CD4-positive, alpha-beta T cell (primary cell): ENCODE measurements at regions not wholly inside any gene's neighbourhood (a gene's known extent, or its start where the extent isn't known, plus 50 kb on each side); places are given as distances from the start of the nearest gene placed in this dataset.

Experiments
- ATAC-seq: fragments of 200-7000 bp; cut with Tn5 transposase; one replicate; pipeline ENCODE4 v1.10.0; 2022; ENCODE audit warnings: mild to moderate bottlenecking; ENCODE audit not compliant: poor library complexity
- CTCF ChIA-PET: fragments of 350-600 bp; sonication (Branson Sonifier 250); formaldehyde crosslinking; loops from one replicate; lab custom pipeline; 2021; ENCODE audit warnings: antibody characterized with exemption, inconsistent platforms; lab: Charles Lee
- POLR2A ChIA-PET: fragments of 350-600 bp; sonication (Branson Sonifier 250); formaldehyde crosslinking; loops from one replicate; lab custom pipeline; 2021; ENCODE audit warnings: antibody characterized with exemption, inconsistent platforms; lab: Charles Lee
- DNase-seq, 14 experiments: peaks; one replicate each; pipeline ENCODE4 v3.0.0-alpha.2; 2013 to 2020; ENCODE audit warnings: mixed read lengths in 2 of 14
- H3K27ac ChIP-seq, 2 donors: one replicate each; pipeline versions ENCODE4 v1.5.1 to v1.7.0; 2013; ENCODE audit warnings: low read length in 2 of 2, low read depth in 1 of 2, mild to moderate bottlenecking in 1 of 2
- H3K27me3 ChIP-seq, 2 experiments: 1 replicate in 1 of 2; 2 replicates in 1 of 2; pipeline versions ENCODE4 v1.6.1 to v1.7.0; 2013; ENCODE audit warnings: low read length in 2 of 2, control low read depth in 1 of 2, mild to moderate bottlenecking in 1 of 2, moderate library complexity in 1 of 2; ENCODE audit not compliant: insufficient read depth in 2 of 2, control insufficient read depth in 1 of 2
- H3K36me3 ChIP-seq: one replicate; pipeline ENCODE4 v1.6.1; 2013; ENCODE audit warnings: low read length, control low read depth; ENCODE audit not compliant: insufficient read depth
- H3K4me1 ChIP-seq: one replicate; pipeline ENCODE4 v1.6.1; 2013; ENCODE audit warnings: low read length, control low read depth; ENCODE audit not compliant: insufficient read depth
- H3K4me3 ChIP-seq: one replicate; pipeline ENCODE4 v1.5.1; 2013; ENCODE audit warnings: mild to moderate bottlenecking, low read length, moderate library complexity
- H3K9me3 ChIP-seq, 2 experiments: 1 replicate in 1 of 2; 2 replicates in 1 of 2; pipeline versions ENCODE4 v1.6.1 to v1.7.0; 2013; ENCODE audit warnings: low read length in 2 of 2, mild to moderate bottlenecking in 2 of 2, control low read depth in 1 of 2, moderate library complexity in 1 of 2; ENCODE audit not compliant: control insufficient read depth in 1 of 2, insufficient read depth in 1 of 2
- H3K27ac Mint-ChIP-seq: one replicate; pipeline ENCODE4 v1.8.0; 2020; ENCODE audit warnings: mixed read lengths
- H3K27me3 Mint-ChIP-seq: one replicate; pipeline ENCODE4 v1.8.0; 2021; ENCODE audit warnings: mixed read lengths
- H3K36me3 Mint-ChIP-seq: one replicate; pipeline ENCODE4 v1.8.0; 2021; ENCODE audit warnings: low read depth, mixed read lengths
- H3K4me1 Mint-ChIP-seq: one replicate; pipeline ENCODE4 v1.8.0; 2021; ENCODE audit warnings: low read depth, mixed read lengths
- H3K4me3 Mint-ChIP-seq: one replicate; pipeline ENCODE4 v1.8.0; 2020; ENCODE audit warnings: mild to moderate bottlenecking, mixed read lengths
- H3K9me3 Mint-ChIP-seq: one replicate; pipeline ENCODE4 v1.8.0; 2020; ENCODE audit warnings: mixed read lengths
- intact Hi-C, 2 experiments: fragments of 100-400 bp; cut with DNase I in 1 of 2; cut with micrococcal nuclease in 1 of 2; formaldehyde crosslinking; loops; one replicate each; pipeline versions ENCODE4 v1.15.1 to v1.9.0; 2023 to 2025; cut with DNase I, micrococcal nuclease
- TF ChIP-seq, protein P1 (sequence below): fragments of 200-600 bp; IDR thresholded peaks from one replicate; pipeline ENCODE4 v1.8.0; 2022; ENCODE audit warnings: antibody characterized with exemption, mild to moderate bottlenecking

DNA sequence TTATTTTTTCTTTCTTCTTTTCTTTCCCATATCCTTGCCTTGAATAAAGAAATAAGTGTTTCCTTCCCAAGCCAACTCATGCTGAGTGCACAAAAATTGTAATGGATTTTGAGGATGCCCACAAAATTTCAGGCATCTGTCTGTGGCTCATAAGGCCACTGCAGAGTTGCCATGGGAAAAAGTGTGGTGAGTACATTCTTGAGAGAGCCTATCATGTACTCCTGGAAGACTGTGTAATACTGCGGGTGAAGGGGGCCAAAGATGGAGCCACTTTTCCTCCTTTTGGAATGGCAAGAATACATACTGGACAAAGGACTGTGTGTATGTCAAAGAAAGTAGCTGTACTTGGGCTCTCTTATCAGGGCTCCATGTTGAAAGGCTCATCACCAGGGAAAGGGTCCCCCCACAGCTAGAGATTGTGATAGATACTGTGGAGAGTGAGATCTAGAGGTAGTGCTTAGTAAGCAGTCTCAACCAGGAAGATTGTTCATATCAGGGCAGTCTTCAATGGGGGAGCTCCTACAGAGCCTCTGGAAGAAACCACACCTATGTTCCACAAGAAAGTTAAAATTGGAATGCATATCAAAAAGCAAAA is 341.6 kb upstream of the KCND2 start:
- H3K27ac Mint-ChIP-seq: no peak overlapping the region
- Histone ChIP-seq H3K9me3 (peaks cover 0 to 3% of the 10 kb centered on the region in 2 experiments), H3K27me3 (no peaks in the 10 kb centered on the region), H3K27ac (no peak overlapping the region), H3K36me3 (no peaks in the 10 kb centered on the region), H3K4me1 (no peaks in the 10 kb centered on the region), H3K4me3 (no peak overlapping the region)
- no peak for DNase-seq
- no peaks in the 10 kb centered on the region for H3K36me3 Mint-ChIP-seq
- no peak for ATAC-seq
- H3K4me1 Mint-ChIP-seq: no peaks in the 10 kb centered on the region
- CTCF ChIA-PET: no interaction called here
- intact Hi-C loops: no loop called here
- TF ChIP-seq, protein P1, sequence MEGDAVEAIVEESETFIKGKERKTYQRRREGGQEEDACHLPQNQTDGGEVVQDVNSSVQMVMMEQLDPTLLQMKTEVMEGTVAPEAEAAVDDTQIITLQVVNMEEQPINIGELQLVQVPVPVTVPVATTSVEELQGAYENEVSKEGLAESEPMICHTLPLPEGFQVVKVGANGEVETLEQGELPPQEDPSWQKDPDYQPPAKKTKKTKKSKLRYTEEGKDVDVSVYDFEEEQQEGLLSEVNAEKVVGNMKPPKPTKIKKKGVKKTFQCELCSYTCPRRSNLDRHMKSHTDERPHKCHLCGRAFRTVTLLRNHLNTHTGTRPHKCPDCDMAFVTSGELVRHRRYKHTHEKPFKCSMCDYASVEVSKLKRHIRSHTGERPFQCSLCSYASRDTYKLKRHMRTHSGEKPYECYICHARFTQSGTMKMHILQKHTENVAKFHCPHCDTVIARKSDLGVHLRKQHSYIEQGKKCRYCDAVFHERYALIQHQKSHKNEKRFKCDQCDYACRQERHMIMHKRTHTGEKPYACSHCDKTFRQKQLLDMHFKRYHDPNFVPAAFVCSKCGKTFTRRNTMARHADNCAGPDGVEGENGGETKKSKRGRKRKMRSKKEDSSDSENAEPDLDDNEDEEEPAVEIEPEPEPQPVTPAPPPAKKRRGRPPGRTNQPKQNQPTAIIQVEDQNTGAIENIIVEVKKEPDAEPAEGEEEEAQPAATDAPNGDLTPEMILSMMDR: no peak
- H3K4me3 Mint-ChIP-seq: no peak overlapping the region
- peaks cover 2% of the 10 kb centered on the region for H3K9me3 Mint-ChIP-seq
- no peaks in the 10 kb centered on the region for H3K27me3 Mint-ChIP-seq
- POLR2A ChIA-PET: no interaction called here

DNA sequence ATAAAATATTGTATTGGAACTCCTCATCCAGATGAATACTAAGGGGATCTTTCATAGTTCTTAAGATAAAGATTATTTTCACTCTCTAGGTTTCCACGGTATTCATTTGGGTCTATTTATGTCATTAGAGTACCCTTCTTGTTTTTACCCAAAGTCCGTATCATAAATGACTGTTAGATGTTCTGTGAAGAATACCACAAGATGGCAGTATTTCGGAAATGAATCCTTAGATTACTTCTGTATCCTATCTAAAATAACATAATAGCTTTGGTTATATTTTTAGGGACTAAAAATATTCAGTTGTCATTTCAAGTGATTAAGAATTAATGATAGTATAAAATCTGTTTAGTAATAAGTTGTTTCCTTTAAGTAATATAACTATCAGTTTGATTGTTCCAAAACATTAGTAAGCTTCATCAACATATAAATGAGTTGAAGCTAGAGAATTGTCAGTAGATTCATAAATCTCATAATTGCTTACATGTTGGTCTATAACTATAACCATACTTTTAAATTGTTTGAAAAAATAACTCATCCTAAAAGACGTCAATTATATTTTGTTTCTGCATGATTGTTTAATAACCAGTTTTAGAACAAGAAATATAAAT is 337.5 kb upstream of the KCND2 start:
- TF ChIP-seq, protein P1: no peak
- Mint-ChIP-seq H3K36me3 (no peaks in the 10 kb centered on the region), H3K4me1 (no peaks in the 10 kb centered on the region), H3K27ac (no peak overlapping the region), H3K9me3 (no peaks in the 10 kb centered on the region), H3K27me3 (no peaks in the 10 kb centered on the region), H3K4me3 (no peak overlapping the region)
- no peaks in the 10 kb centered on the region for H3K27me3 ChIP-seq
- H3K9me3 ChIP-seq: no peaks in the 10 kb centered on the region
- no peak for DNase-seq
- intact Hi-C loops: no loop called here
- H3K27ac ChIP-seq: no peak overlapping the region
- ChIA-PET POLR2A (no interaction called here), CTCF (no interaction called here)
- no peaks in the 10 kb centered on the region for H3K4me1 ChIP-seq
- H3K36me3 ChIP-seq: no peaks in the 10 kb centered on the region
- no peak for ATAC-seq
- no peak overlapping the region for H3K4me3 ChIP-seq

DNA sequence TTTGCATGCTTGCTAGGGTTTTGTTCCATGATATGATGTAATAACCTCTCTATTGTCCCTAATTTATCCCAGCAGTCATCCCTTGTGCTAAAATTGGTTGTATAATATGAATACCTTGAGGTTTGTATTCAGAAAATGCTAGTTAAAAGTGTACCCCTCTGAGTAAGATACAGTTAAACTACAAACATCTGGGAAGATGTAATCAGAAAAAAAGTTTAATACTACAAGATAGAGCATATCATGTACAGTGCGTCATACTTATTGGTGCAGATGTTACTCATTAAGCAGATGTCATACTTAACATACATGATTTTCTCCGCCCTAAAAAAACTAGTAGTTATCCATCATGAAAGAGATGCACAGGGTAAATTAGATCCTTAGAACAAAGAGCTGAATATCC is 336.1 kb upstream of the KCND2 start:
- H3K27ac ChIP-seq: no peak overlapping the region
- H3K27me3 ChIP-seq: no peaks in the 10 kb centered on the region
- H3K36me3 Mint-ChIP-seq: no peaks in the 10 kb centered on the region
- no peaks in the 10 kb centered on the region for H3K36me3 ChIP-seq
- H3K9me3 ChIP-seq: no peaks in the 10 kb centered on the region
- TF ChIP-seq, protein P1: no peak
- H3K4me1 ChIP-seq: no peaks in the 10 kb centered on the region
- no peaks in the 10 kb centered on the region for H3K27me3 Mint-ChIP-seq
- H3K4me1 Mint-ChIP-seq: no peaks in the 10 kb centered on the region
- CTCF ChIA-PET: no interaction called here
- H3K4me3 ChIP-seq: no peak overlapping the region
- H3K4me3 Mint-ChIP-seq: no peak overlapping the region
- intact Hi-C loops: no loop called here
- ATAC-seq (no peak), DNase-seq (no peak)
- POLR2A ChIA-PET: no interaction called here
- peaks cover 3% of the 10 kb centered on the region for H3K9me3 Mint-ChIP-seq
- H3K27ac Mint-ChIP-seq: no peak overlapping the region
